A673 (cell line): ENCODE measurements at regions not wholly inside any gene's neighbourhood (a gene's known extent, or its start where the extent isn't known, plus 50 kb on each side); places are given as distances from the start of the nearest gene placed in this dataset.

Experiments
- EZH2 ChIP-seq: fragments of 200-600 bp; sonication (generic); IDR thresholded peaks from 2 replicates; pipeline ENCODE4 v1.6.1; 2017; ENCODE audit warnings: borderline replicate concordance, low read depth, mild to moderate bottlenecking, mixed read lengths, antibody characterized with exemption, low read length; ENCODE audit not compliant: poor library complexity, severe bottlenecking
- TF ChIP-seq, protein P1 (sequence below): fragments of 300-800, 200-600 bp; sonication (generic); conservative IDR thresholded peaks from 2 replicates; pipeline ENCODE4 v1.5.1; 2017; ENCODE audit warnings: low read depth, mild to moderate bottlenecking, antibody characterized with exemption, low read length, moderate library complexity, mixed read lengths

DNA sequence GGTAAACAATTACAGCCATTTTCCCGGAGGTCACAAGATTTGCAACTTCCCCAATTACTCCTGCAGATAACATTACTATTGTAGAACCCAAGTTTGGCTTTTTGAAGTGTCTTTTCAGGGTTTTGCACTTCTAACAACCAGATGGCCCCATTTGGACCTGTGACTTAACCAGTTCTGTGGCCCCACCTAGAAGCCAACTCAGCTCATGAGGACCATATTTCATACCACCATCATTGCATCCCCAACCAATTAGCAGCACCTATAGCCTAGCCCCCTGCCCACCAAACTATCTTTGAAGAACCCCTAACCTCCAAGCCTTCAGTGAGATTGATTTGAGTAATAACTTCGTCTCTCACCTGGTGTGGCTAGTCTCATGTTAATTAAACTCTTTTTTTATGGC lies 51.3 kb upstream of the WDR11 start:
- TF ChIP-seq, protein P1, sequence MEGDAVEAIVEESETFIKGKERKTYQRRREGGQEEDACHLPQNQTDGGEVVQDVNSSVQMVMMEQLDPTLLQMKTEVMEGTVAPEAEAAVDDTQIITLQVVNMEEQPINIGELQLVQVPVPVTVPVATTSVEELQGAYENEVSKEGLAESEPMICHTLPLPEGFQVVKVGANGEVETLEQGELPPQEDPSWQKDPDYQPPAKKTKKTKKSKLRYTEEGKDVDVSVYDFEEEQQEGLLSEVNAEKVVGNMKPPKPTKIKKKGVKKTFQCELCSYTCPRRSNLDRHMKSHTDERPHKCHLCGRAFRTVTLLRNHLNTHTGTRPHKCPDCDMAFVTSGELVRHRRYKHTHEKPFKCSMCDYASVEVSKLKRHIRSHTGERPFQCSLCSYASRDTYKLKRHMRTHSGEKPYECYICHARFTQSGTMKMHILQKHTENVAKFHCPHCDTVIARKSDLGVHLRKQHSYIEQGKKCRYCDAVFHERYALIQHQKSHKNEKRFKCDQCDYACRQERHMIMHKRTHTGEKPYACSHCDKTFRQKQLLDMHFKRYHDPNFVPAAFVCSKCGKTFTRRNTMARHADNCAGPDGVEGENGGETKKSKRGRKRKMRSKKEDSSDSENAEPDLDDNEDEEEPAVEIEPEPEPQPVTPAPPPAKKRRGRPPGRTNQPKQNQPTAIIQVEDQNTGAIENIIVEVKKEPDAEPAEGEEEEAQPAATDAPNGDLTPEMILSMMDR = no peak
- TF ChIP-seq EZH2 = no peak
